ENCODE measurements at regions not wholly inside any gene's neighbourhood (a gene's known extent, or its start where the extent isn't known, plus 50 kb on each side); places are given as distances from the start of the nearest gene placed in this dataset.

- TF ChIP-seq, protein P1, sequence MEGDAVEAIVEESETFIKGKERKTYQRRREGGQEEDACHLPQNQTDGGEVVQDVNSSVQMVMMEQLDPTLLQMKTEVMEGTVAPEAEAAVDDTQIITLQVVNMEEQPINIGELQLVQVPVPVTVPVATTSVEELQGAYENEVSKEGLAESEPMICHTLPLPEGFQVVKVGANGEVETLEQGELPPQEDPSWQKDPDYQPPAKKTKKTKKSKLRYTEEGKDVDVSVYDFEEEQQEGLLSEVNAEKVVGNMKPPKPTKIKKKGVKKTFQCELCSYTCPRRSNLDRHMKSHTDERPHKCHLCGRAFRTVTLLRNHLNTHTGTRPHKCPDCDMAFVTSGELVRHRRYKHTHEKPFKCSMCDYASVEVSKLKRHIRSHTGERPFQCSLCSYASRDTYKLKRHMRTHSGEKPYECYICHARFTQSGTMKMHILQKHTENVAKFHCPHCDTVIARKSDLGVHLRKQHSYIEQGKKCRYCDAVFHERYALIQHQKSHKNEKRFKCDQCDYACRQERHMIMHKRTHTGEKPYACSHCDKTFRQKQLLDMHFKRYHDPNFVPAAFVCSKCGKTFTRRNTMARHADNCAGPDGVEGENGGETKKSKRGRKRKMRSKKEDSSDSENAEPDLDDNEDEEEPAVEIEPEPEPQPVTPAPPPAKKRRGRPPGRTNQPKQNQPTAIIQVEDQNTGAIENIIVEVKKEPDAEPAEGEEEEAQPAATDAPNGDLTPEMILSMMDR (IDR thresholded peaks at IDR 0.05): no peak
- TF ChIP-seq POLR2A (IDR thresholded peaks at IDR 0.05) (no peak), EP300 (IDR thresholded peaks at IDR 0.05) (no peak)
Observed at GRCh38 chr9:100938507-100938906, 90.0 kb upstream of the PLPPR1 start.

Measured in gastroesophageal sphincter (tissue), 3 donors.